GM12864 (cell line): ENCODE measurements at regions not wholly inside any gene's neighbourhood (a gene's known extent, or its start where the extent isn't known, plus 50 kb on each side); places are given as distances from the start of the nearest gene placed in this dataset.

Experiments
- DNase-seq: peaks from one replicate; pipeline ENCODE4 v3.0.0-alpha.2; 2011; ENCODE audit warnings: low read depth
- H3K4me3 ChIP-seq: 2 replicates; pipeline ENCODE4 v1.5.1; 2011; ENCODE audit warnings: mild to moderate bottlenecking, low read depth, low read length, control low read depth
- TF ChIP-seq, protein P1 (sequence below): IDR thresholded peaks from 2 replicates; pipeline ENCODE4 v1.5.1; 2011; ENCODE audit warnings: low read depth, mild to moderate bottlenecking, moderate library complexity, low read length, control low read depth, inconsistent platforms; ENCODE audit errors: missing control alignments

DNA sequence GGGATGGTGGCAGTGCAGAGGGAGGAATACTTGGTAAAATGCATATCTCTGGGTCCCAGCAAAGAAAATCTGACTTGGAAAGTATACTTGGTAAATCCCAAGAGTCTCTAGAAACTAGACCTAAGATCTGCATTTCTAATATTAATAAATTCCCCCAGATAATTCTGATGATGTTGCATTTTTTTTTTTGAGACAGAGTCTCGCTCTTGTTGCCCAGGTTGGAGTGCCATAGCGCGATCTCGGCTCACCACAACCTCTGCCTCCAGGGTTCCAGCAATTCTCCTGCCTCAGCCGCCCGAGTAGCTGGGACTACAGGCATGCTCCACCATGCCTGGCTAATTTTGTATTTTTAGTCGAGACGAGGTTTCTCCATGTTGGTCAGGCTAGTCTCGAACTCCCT, 97.9 kb upstream of the ANK3 start:
- DNase-seq, result no peak
- no peak overlapping the region for H3K4me3 ChIP-seq
- TF ChIP-seq, protein P1, sequence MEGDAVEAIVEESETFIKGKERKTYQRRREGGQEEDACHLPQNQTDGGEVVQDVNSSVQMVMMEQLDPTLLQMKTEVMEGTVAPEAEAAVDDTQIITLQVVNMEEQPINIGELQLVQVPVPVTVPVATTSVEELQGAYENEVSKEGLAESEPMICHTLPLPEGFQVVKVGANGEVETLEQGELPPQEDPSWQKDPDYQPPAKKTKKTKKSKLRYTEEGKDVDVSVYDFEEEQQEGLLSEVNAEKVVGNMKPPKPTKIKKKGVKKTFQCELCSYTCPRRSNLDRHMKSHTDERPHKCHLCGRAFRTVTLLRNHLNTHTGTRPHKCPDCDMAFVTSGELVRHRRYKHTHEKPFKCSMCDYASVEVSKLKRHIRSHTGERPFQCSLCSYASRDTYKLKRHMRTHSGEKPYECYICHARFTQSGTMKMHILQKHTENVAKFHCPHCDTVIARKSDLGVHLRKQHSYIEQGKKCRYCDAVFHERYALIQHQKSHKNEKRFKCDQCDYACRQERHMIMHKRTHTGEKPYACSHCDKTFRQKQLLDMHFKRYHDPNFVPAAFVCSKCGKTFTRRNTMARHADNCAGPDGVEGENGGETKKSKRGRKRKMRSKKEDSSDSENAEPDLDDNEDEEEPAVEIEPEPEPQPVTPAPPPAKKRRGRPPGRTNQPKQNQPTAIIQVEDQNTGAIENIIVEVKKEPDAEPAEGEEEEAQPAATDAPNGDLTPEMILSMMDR, result no peak

DNA sequence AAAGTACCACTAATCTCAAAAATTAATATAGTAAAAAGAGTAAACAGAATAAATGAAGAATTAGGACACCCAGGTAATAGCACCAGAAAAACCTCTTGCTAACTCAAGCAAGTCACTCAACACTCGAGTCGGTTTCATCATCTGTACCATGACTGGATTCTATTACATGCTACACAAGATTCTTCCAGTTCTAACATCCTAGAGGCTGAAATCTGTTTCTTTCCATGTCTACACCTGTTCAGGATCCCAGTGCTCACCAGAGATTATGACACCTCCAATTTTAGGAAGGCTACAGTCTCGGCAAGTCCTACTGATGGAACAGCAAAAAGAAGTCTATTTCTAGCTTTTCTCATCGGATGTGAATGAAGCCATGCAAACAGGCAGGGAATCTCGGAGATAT, 95.3 kb upstream of the ANK3 start:
- no peak for DNase-seq

DNA sequence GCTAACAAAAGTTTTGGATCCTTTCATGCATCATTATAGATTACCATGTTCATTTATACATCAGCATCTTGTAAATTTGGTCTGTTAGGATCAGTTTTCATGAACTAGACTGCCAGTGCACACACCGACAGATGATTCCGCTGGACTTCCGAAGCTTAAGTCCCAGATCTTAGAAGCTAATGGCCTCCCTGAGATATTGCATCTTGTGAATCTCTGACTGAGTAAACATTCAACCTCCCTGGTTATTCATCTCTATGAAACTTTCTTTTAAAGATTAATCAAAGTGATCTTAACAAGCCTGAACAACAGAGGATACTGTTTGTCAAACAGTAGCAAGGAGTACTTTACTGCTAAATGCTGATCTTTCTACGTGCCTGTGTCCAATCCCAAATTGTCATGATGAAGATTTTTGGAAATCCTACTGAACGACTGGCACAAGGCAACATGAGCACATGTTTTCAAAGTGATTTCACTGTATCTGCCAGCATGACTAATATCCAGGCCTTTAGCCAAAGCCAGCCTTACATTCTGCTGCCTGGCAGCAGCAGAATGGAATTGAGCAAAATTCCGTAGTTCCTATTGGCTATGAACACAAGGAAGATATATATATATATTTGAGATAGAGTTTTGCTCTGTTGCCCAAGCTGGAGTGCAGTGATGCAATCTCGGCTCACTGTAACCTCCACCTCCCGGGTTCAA, 91.3 kb upstream of the ANK3 start:
- H3K4me3 ChIP-seq, result no peak overlapping the region
- TF ChIP-seq, protein P1, result no peak
- DNase-seq, result no peak

More for the DNA sequence above, 95.3 kb upstream of the ANK3 start:
- H3K4me3 ChIP-seq, result no peak overlapping the region
- TF ChIP-seq, protein P1, result no peak

DNA sequence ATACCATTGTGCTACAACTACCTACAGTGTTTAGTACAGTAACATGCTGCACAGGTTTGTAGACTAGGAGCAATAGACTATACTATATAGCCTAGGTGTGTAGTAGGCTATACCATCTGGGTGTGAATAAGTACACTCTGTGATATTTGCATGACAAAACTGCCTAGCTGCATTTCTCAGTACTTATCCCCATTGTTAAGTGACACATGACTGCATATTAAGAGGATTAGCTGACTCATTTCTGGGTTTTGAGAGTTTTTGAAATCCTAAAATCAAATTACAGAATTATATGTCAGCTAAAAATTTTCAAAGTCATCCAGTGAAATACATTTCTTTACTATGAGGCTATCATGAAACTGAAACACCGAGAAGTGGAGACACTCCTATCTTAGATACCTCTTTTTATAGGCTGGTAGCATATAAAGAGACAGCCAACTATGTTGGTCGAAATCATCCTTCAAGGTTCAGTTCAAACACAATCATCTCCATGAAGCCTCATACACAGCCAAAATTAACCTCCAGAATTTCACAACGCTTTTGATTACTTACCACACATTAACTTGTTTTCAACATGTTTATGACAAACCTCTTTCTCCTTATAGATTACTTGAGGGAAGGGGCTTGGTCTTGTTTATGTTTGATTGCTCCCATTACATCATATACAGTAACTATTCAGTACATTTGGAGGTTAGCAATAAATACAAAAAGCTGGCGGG, 89.8 kb upstream of the ANK3 start:
- DNase-seq, result no peak
- H3K4me3 ChIP-seq, result no peak overlapping the region
- TF ChIP-seq, protein P1, result no peak

DNA sequence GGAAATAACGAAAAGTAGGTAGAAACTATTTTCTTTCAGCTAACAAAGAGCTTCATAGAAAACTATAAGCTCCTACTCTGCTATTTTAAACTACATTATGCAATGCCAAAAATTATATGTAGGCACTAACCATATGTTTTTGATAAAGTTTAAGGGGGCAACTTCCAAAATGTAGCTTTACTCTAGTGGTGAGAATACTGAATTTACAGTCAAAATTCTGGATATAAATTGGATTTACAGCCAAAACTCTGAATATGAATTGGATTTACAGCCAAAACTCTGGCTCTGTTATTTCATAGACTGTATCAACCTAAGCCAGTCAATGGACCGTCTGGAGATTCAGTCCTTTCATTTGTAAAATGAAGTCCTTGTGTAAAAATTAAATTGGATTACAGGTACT, 86.8 kb upstream of the ANK3 start:
- H3K4me3 ChIP-seq, result no peak overlapping the region
- TF ChIP-seq, protein P1, result no peak
- no peak for DNase-seq

DNA sequence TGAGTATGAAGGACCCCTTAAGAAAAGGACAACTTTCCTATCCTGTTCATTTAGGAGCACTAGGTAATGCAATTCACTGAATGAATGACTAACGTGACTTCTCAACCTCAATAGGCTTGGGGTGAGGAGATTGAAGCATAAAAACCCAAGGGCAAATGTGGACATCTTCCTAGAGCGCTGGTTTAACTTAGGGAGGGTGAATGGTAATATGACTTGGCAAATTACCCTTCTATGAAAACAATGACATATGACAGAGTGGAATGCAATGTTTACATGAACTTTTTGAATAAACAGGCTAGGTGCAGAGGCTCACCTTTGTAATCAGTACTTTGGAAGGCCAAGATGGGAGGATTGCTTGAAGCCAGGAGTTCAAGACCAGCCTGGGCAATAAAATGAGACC, 83.9 kb upstream of the ANK3 start:
- TF ChIP-seq, protein P1, result no peak
- no peak for DNase-seq
- H3K4me3 ChIP-seq, result no peak overlapping the region
